Hematopoietic multipotent progenitor cell treated with erythropoietin and hydrocortisone succinate and interleukin-3 and kit ligand, for 6 days (in vitro differentiated cells): ENCODE measurements at regions not wholly inside any gene's neighbourhood (a gene's known extent, or its start where the extent isn't known, plus 50 kb on each side); places are given as distances from the start of the nearest gene placed in this dataset.
"Not testable (repeated sequence)": the region's sequence is repeated elsewhere in the genome, so short reads cannot be mapped to it uniquely, and the experiment has no call there.

Source experiments
- DNase-seq: peaks from one replicate; pipeline ENCODE4 v3.0.0-alpha.2; 2015

- no peak for DNase-seq
These were observed 127.2 kb upstream of the PLSCR5 start for GRCh38 chr3:146732325-146732724.

GRCh38 chr3:146715170-146715569 lies 110.0 kb upstream of the PLSCR5 start:
- DNase-seq = no peak

- no peak for DNase-seq
These were observed 107.7 kb upstream of the PLSCR5 start for GRCh38 chr3:146712806-146713205.

- no peak for DNase-seq
These were observed 104.8 kb upstream of the PLSCR5 start for GRCh38 chr3:146709969-146710368.

- DNase-seq = no peak
These were observed 100.1 kb upstream of the PLSCR5 start for GRCh38 chr3:146705225-146705624.

- no peak for DNase-seq
These were observed 97.1 kb upstream of the PLSCR5 start for GRCh38 chr3:146702237-146702636.

GRCh38 chr3:146701246-146701645 lies 96.1 kb upstream of the PLSCR5 start:
- no peak for DNase-seq

GRCh38 chr3:146700025-146700424 lies 94.9 kb upstream of the PLSCR5 start:
- not testable (repeated sequence) for DNase-seq

GRCh38 chr3:146692254-146692653 lies 87.1 kb upstream of the PLSCR5 start:
- DNase-seq = no peak

GRCh38 chr3:146685050-146685814 lies 80.1 kb upstream of the PLSCR5 start:
- DNase-seq = no peak

GRCh38 chr3:146682171-146682570 lies 77.0 kb upstream of the PLSCR5 start:
- no peak for DNase-seq

GRCh38 chr3:146680617-146681016 lies 75.5 kb upstream of the PLSCR5 start:
- no peak for DNase-seq

- no peak for DNase-seq
These were observed 74.8 kb upstream of the PLSCR5 start for GRCh38 chr3:146679995-146680394.

GRCh38 chr3:146679191-146679590 lies 74.0 kb upstream of the PLSCR5 start:
- no peak for DNase-seq

GRCh38 chr3:146672941-146673340 lies 67.8 kb upstream of the PLSCR5 start:
- DNase-seq = no peak

GRCh38 chr3:146664403-146664802 lies 59.3 kb upstream of the PLSCR5 start:
- no peak for DNase-seq

GRCh38 chr3:146658841-146659240 lies 53.7 kb upstream of the PLSCR5 start:
- no peak for DNase-seq

- DNase-seq = no peak
These were observed 50.3 kb upstream of the PLSCR5 start for GRCh38 chr3:146655333-146655996.
